GM21515 (cell line): ENCODE measurements at regions not wholly inside any gene's neighbourhood (a gene's known extent, or its start where the extent isn't known, plus 50 kb on each side); places are given as distances from the start of the nearest gene placed in this dataset.
"Not testable (repeated sequence)": the region's sequence is repeated elsewhere in the genome, so short reads cannot be mapped to it uniquely, and the experiment has no call there.

Experiments used
- ATAC-seq: cut with Tn5 transposase; IDR thresholded peaks from one replicate; pipeline ENCODE4 v1.9.1; 2021; ENCODE audit not compliant: unreplicated experiment

DNA sequence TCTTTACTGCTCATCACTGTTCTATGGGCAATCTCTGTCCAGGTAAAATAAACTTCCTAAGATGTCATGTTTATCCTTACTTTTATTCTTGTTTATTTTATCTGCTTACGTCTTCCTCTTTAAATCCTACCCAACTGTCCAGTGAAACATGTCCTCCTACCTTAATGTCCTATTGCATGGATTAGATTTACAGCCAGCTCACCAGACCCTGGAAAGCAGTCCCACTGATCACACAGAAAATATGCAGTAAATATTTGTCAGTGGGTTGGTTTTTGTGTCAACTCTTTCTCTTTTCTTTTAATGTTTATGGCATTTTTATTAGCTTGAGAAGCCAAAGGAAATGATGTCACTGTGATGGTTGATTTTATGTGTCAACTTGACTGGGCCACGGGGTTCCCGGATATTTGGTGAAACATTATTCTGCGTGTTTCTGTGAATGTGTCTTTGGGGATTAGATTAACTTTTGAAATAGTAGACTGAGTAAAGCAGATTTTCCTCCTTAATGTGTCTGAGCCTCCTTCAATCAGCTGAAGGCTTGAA lies 258.3 kb downstream of the SRGAP2C start:
- ATAC-seq, result no peak

- no peak for ATAC-seq
These were observed 259.3 kb downstream of the SRGAP2C start for GRCh38 chr1:121444096-121444495.

DNA sequence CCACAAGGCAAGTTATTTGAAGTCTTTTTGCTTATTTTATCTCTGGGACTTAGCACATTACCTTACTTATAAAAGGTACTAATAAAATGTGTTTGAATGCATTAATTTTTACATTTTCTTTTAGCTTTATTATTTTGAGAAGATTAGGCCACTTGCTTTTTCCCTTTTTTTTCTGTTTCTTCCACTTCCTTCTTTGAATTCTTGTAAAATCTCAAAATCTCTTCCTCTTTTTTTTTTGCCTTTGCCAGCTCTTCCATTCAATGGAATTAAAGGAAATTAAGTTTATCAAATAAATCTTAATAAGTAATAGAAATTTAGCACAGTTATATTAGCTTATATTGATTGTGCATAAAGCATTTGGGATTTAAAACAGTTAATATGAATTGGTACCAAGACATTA lies 260.9 kb downstream of the SRGAP2C start:
- ATAC-seq, result no peak

DNA sequence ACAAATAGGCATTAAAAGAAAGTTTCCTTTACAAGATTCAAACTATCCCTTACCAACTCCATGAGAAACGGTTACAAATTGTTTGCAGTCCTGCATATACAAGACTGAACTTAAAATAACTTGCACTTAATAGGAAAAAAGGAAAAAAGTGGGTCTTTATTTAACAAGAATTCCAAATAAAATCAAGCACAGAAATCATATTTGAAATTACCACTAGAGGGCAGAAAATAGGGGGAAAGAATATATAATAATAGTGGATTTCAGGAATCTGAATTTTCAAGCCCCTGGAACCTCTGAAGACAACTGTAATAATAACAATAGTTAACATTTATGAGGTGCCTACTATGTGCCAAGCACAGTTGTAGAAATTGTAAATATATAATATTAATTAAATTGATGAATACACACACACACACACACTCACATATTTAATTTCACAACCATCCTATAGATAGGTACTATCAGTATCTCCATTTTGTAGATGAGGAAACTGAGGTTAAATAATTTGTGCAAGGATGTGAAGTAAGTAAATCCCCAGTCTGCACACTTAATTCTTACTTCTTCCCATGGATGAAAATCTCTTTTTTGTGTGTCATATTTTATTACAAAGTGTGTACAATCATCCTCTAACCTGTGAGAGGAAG lies 262.6 kb downstream of the SRGAP2C start:
- ATAC-seq, result not testable (repeated sequence)

DNA sequence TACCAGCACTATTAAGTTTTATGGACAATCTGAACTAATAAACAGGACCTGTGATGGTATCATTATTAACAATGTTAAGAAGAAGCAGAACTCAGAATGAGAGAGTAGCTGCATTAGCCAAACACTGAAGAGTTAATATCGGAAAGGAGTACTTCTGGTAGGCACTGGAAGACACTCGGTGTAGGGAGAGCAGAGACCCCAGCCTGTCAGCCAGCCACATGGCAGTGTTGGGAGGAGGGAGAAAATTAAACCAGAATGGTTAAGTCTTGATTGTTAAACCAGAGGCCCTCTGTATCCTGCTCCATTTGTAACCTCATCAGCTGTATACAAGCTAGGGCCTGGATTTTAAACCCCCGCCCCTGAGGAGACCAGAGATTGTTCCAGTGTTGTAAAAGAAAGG lies 263.3 kb downstream of the SRGAP2C start:
- ATAC-seq, result not testable (repeated sequence)

DNA sequence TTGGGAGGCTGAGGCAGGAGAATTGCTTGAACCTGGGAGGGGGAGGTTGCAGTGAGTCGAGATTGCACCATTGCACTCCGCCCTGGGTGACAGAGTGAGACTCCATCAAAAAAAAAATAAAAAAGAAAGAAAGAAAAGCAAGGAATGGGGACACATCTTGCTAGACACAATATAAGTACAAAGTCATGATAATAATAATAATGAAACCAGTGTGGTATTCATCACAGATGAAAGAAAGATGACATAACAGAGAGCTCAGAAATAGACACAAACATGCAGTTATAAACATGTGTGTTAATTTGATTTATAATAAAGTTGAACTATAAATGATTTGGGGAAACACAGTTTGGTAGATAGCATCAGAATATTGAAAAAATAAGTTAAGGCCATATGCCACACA lies 264.1 kb downstream of the SRGAP2C start:
- no peak for ATAC-seq

GRCh38 chr1:121452484-121452883 lies 267.7 kb downstream of the SRGAP2C start:
- no peak for ATAC-seq

- ATAC-seq, result peak; percentile 99
These were observed 273.7 kb downstream of the SRGAP2C start for GRCh38 chr1:121458291-121459048.

DNA sequence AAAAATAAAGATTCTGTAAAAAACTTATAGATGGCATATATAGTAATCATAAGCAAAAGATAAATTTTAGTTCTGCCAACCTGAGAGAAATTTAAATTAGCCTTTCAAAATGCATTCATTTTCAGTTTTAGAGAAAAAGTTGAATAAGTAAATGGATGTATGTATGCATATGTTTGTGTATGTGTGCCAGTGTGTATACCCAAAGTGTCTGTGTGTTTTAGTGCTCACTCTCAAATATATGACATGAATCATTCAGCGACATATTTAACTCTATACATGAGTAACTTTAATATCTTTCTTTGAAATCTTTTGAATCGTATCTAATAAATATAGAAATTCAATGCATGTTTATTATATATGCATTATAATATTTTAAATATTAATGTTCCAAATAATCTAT lies 274.5 kb downstream of the SRGAP2C start:
- ATAC-seq, result no peak

- not testable (repeated sequence) for ATAC-seq
These were observed 284.6 kb downstream of the SRGAP2C start for GRCh38 chr1:121469395-121469794.

DNA sequence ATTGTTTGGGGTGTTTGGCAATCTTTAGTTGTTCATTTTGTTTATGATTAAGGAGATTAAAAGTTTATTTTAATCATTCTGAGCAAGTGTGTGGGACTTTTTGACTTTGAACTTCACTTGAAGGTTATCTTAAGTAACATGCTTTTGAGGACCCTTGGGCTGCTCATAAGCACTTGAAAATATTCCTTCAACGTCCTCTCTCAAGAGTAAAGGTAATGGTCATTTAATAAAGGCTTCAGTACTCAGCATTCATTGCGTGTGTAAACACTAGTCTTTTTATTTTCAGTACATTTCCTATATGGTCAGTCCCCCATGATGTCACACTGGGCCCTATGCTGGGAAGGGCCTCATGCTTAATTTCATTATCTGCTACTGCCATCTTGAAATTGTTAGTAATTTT lies 285.6 kb downstream of the SRGAP2C start:
- not testable (repeated sequence) for ATAC-seq

DNA sequence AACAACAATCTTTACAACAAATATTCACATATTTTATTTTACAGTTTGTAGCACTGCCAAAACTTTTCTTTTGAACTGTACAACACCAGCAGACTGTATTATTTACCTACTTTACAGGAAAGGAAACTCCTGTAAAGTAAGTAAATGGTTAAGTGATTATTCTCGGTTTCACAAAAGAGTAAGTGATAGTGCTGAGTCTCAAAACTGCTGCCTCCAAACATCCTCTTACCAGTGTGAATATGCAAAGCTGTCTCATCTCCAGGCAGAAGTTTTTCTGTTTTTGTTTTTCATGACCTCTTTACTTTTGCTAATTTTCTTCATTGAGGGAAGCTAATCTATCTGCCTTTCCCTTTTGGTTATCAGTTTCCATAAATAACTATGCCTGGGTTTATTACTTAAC lies 286.7 kb downstream of the SRGAP2C start:
- ATAC-seq, result peak; percentile 83

DNA sequence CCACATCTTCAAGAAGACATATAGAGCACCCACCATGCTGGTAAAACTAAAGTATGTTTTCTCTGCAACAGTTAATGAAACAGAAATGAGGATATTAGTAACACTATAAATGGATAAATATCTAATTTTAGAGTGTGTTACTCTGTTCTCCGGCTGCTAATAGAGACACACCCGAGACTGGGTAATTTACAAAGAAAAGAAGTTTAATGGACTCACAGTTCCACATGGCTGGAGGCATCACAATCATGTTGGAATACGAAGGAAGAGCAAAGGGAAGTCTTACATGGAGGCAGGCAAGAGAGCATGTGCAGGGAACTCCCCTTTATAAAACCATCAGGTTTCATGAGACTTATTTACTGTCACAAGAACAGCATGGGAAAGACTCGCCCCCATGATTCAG lies 287.2 kb downstream of the SRGAP2C start:
- no peak for ATAC-seq

GRCh38 chr1:121483234-121483633 lies 298.5 kb downstream of the SRGAP2C start:
- no peak for ATAC-seq

DNA sequence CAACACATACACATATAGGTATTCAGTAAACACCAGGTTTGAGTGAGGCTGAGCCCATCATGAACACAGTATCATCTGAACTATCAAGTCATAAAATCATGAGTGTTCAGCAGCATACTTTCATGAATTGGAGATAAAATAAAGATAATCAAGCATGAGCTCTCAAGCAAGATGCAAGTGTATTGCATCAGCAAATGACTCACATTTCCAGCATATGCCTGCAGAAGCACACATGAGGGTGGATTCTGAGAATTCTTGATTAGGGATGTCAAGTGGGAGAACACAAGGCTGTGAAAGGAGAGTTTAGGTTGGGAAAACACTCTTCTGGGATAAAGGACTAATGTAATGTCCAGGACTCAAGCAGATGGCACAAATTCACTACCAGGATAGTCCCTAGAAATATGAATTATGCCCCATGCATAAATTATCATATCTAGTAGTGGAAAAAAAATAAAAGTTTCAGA lies 299.2 kb downstream of the SRGAP2C start:
- ATAC-seq, result no peak

DNA sequence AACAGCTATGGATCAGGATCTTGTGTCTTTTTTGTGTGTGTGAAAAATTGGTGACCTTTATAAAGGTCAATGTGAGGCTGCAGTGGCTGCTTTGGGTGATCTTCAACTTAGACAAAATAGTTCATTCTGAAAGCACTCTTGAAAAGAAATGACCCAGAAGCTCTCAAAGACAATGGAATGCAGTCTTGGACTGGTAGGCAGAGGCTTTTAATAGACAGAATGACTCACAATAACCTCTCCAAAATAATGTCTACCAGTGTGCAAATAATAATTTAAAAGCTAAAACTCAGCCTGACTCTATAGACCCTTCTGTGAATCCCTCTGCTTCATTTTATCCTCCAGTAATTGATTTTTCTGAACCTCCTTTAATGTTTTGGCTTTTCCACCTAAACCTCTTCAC lies 310.0 kb downstream of the SRGAP2C start:
- not testable (repeated sequence) for ATAC-seq

DNA sequence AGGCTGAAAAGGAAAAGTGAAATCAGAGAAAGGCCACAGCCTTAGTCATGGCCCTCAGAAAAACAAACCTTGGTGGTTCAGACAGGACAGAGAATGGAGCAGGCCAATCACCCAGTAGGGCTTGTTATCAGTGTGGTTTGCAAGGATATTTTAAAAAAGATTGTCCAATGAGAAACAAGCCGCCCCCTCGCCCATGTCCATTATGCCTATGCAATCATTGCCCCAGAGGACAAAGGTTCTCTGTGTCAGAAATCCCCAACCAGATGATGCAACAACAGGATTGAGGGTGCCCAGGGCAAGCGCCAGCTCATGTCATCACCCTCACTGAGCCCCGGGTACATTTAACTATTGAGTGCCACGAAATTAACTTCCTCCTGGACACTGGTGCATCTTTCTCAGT lies 326.7 kb downstream of the SRGAP2C start:
- not testable (repeated sequence) for ATAC-seq

DNA sequence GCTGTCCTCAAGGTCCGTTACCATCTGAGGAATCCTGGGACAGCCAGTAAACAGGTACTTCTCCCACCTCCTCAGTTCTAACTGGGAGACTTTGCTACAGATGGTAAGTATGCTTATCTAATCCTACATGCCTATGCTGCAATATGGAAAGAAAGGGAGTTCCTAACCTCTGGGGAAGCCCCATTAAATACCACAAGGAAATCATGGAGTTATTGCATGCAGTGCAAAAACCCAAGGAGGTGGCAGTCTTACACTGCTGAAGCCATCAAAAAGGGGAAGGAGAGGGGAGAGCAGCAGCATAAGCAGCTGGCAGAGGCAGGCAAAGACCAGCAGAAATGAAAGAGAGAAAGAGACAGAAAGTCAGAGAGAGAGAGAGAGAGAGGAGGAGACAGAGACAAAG lies 327.1 kb downstream of the SRGAP2C start:
- not testable (repeated sequence) for ATAC-seq

DNA sequence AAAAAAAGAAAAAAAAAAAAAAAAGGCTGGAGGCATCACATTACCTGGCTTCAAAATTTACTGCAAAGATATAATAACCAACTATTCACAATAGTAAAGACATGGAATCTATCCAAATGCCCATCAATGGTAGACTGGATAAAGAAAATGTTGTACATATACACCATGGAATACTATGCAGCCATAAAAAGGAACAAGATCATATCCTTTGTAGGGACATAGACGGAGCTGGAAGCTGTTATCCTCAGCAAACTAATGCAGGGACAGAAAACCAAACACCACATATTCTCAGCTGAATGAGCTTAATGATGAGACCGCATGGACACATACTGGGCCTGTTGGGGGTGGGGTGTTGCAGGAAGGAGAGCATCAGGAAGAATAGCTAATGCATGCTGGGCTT lies 330.5 kb downstream of the SRGAP2C start:
- ATAC-seq, result no peak

DNA sequence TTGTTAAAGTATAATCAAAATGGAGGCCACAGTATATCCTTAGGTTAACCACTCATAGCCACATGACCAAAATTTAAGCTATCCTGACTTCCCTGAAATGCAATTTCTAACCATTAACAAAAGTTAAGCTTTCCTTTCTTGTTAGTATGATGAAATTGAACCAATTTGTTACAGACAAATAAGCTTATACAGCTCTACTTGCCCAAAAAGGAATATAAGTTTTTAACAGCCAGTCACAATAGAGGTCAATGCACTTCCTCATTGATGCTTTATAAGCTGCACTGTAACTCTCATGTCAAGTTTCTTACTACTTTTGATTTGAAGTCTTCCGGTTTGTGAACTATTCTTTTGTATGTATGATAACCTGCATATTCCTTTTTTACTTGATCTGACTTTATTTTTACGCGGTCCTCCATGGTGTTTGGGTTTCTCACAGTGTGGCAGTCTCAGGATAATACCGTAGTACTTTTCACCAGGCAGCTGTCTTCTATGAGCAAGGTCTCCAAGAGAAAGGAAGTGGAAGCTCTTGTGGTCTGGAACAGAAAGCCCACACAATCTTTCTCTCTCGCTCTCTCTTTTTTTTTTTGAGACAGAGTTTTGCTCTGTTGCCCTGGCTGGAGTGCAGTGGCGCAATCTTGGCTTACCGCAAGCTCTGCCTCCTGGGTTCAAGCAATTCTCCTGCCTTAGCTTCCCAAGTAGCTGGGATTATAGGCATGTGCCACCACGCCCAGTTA lies 331.6 kb downstream of the SRGAP2C start:
- peak; percentile 88 for ATAC-seq

GRCh38 chr1:121517586-121518230 lies 332.9 kb downstream of the SRGAP2C start:
- ATAC-seq, result no peak
